ENCODE measurements at regions not wholly inside any gene's neighbourhood (a gene's known extent, or its start where the extent isn't known, plus 50 kb on each side); places are given as distances from the start of the nearest gene placed in this dataset.
"Not testable (repeated sequence)": the region's sequence is repeated elsewhere in the genome, so short reads cannot be mapped to it uniquely, and the experiment has no call there.

DNA sequence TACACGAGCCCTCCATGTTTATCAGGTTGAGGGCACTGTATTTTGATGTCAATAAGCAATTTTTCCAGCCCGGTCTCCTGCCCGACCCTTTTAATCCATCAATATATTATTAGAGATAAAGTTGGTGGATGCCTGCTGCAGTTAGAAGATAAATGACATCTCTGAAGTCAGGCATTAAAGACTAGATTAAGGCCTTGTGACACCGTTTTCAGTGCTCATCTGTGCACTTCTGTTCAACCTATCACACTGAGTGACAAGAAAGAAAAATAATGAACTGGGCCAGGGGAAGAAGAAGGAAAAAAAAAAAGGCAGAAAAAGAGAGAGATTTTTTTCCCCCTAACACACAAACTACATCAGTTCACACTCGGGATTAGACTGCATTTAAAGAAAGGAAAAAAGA, 371.8 kb downstream of the IL20RB start:
- H3K9me3 Mint-ChIP-seq (ENCODE audit: unreplicated experiment) = peaks cover 21% of the 10 kb centered on the region
- no peak overlapping the region for H3K27ac Mint-ChIP-seq (ENCODE audit: unreplicated experiment)
- no peaks in the 10 kb centered on the region for H3K36me3 Mint-ChIP-seq (ENCODE audit: unreplicated experiment)
- TF ChIP-seq, protein P1, sequence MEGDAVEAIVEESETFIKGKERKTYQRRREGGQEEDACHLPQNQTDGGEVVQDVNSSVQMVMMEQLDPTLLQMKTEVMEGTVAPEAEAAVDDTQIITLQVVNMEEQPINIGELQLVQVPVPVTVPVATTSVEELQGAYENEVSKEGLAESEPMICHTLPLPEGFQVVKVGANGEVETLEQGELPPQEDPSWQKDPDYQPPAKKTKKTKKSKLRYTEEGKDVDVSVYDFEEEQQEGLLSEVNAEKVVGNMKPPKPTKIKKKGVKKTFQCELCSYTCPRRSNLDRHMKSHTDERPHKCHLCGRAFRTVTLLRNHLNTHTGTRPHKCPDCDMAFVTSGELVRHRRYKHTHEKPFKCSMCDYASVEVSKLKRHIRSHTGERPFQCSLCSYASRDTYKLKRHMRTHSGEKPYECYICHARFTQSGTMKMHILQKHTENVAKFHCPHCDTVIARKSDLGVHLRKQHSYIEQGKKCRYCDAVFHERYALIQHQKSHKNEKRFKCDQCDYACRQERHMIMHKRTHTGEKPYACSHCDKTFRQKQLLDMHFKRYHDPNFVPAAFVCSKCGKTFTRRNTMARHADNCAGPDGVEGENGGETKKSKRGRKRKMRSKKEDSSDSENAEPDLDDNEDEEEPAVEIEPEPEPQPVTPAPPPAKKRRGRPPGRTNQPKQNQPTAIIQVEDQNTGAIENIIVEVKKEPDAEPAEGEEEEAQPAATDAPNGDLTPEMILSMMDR (IDR thresholded peaks at IDR 0.05) = no peak
- H3K4me3 Mint-ChIP-seq (ENCODE audit: unreplicated experiment) = no peak overlapping the region
- DNase-seq (ENCODE audit: extremely low spot score, unreplicated experiment) = no peak
- H3K4me1 Mint-ChIP-seq (ENCODE audit: unreplicated experiment) = no peaks in the 10 kb centered on the region
- no peaks in the 10 kb centered on the region for H3K27me3 Mint-ChIP-seq (ENCODE audit: unreplicated experiment)

DNA sequence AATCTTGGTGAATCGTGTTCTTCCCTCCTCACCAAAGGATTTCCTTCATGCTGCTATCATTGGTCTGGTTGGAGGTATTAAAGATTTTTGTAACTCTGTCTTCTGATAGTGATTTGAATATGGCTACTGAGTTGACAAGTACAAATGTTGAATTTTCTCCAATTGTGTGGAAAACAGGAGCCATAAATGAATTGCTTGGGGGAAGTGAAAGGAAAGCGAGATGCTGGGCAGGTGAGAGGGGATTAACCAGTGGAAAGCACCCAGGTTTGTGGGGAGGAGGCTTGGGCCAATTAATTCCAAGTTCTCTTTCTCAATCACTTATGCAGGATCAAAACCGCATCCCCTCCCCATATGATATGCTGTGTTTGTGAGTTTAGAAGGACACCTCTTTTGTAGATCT, 372.5 kb downstream of the IL20RB start:
- TF ChIP-seq, protein P1 (IDR thresholded peaks at IDR 0.05) = no peak
- Mint-ChIP-seq H3K27me3 (ENCODE audit: unreplicated experiment) (no peaks in the 10 kb centered on the region), H3K4me3 (ENCODE audit: unreplicated experiment) (no peak overlapping the region), H3K27ac (ENCODE audit: unreplicated experiment) (no peak overlapping the region), H3K36me3 (ENCODE audit: unreplicated experiment) (no peaks in the 10 kb centered on the region), H3K9me3 (ENCODE audit: unreplicated experiment) (peaks cover 21% of the 10 kb centered on the region), H3K4me1 (ENCODE audit: unreplicated experiment) (no peaks in the 10 kb centered on the region)
- DNase-seq (ENCODE audit: extremely low spot score, unreplicated experiment) = no peak

DNA sequence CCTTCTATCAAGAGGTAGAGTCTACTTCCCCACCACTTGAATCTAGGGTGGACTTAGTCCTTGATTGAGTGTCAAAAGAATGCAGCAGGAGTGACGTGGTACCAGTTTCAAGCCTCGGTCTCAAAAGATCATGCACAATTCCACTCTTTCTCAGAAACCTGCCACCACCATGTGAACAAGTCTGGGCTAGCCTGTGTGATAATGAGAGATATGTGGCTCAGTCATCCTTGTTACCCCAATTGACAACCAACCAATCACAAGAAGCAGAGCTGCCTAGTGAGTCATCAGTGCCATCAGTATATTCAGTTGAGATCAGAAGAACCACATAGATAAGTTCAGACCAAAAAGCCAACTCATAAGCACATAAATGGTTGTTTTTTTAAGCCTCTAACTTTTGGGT, 374.5 kb downstream of the IL20RB start:
- no peak for DNase-seq (ENCODE audit: extremely low spot score, unreplicated experiment)
- H3K4me3 Mint-ChIP-seq (ENCODE audit: unreplicated experiment) = no peak overlapping the region
- H3K4me1 Mint-ChIP-seq (ENCODE audit: unreplicated experiment) = no peaks in the 10 kb centered on the region
- H3K9me3 Mint-ChIP-seq (ENCODE audit: unreplicated experiment) = peaks cover 24% of the 10 kb centered on the region
- no peaks in the 10 kb centered on the region for H3K36me3 Mint-ChIP-seq (ENCODE audit: unreplicated experiment)
- H3K27me3 Mint-ChIP-seq (ENCODE audit: unreplicated experiment) = no peaks in the 10 kb centered on the region
- no peak overlapping the region for H3K27ac Mint-ChIP-seq (ENCODE audit: unreplicated experiment)
- TF ChIP-seq, protein P1 (IDR thresholded peaks at IDR 0.05) = no peak

DNA sequence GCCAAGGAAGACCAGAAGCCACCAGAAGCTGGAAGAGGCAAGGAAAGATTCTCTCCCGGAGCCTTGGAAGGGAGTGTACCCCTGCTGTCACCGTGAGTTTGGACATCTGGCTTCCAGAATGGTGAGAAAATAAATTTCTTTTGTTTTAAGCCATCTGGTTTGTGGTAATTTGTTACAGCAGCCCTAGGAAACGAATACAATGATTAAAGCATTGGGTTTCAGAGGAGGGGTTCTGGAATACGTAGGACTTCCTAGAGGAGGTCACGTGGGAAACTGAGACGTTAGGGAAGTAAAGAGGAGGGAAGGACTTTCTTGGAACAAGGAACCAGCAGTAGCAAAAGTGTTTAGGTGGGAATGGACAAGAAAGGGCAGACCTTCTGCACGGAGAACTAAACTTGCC, 377.7 kb downstream of the IL20RB start:
- no peak for DNase-seq (ENCODE audit: extremely low spot score, unreplicated experiment)
- Mint-ChIP-seq H3K27ac (ENCODE audit: unreplicated experiment) (no peak overlapping the region), H3K27me3 (ENCODE audit: unreplicated experiment) (no peaks in the 10 kb centered on the region), H3K4me1 (ENCODE audit: unreplicated experiment) (no peaks in the 10 kb centered on the region), H3K36me3 (ENCODE audit: unreplicated experiment) (no peaks in the 10 kb centered on the region), H3K4me3 (ENCODE audit: unreplicated experiment) (no peak overlapping the region), H3K9me3 (ENCODE audit: unreplicated experiment) (peaks cover 33% of the 10 kb centered on the region)
- TF ChIP-seq, protein P1 (IDR thresholded peaks at IDR 0.05) = no peak

DNA sequence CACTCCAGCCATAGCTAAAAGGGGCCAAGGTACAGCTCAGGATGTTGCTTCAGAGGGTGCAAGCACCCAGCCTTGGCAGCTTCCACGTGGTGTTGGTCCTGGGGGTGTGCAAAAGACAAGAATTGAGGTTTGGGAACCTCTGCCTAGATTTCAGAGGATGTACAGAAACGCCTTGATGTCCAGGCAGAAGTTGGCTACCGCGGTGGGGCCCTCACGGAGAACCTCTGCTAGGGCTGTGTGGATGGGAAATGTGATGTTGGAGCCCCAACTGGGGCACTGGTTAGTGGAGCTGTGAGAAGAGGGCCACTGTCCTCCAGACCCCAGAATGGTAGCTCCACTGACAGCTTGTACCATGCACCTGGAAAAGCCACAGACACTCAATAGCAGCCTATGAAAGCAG, 380.6 kb downstream of the IL20RB start:
- H3K4me1 Mint-ChIP-seq (ENCODE audit: unreplicated experiment); DNase-seq (ENCODE audit: extremely low spot score, unreplicated experiment); H3K27me3 Mint-ChIP-seq (ENCODE audit: unreplicated experiment); H3K27ac Mint-ChIP-seq (ENCODE audit: unreplicated experiment); H3K36me3 Mint-ChIP-seq (ENCODE audit: unreplicated experiment); H3K4me3 Mint-ChIP-seq (ENCODE audit: unreplicated experiment): not testable (repeated sequence)
- peaks cover 28% of the 10 kb centered on the region for H3K9me3 Mint-ChIP-seq (ENCODE audit: unreplicated experiment)

DNA sequence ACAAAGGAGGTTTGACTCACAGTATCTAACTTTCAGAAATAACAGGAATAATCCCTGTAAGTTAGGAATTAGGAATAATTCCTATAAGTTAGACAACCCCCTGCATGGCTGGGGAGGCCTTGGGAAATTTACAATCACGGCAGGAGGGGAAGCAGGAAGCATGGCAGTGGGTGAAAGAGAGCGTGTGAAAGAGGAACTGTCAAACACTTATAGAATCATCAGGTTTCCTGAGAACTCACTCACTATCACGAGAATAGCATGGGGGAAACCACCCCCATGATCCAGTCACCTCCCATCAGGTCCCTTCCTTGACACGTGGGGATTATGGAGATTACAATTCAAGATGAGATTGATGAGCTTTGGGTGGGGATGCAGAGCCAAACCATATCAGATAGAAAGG, 385.5 kb downstream of the IL20RB start:
- TF ChIP-seq, protein P1 (IDR thresholded peaks at IDR 0.05) = no peak
- Mint-ChIP-seq H3K9me3 (ENCODE audit: unreplicated experiment) (peaks cover 14% of the 10 kb centered on the region), H3K4me1 (ENCODE audit: unreplicated experiment) (no peaks in the 10 kb centered on the region), H3K27me3 (ENCODE audit: unreplicated experiment) (no peaks in the 10 kb centered on the region), H3K4me3 (ENCODE audit: unreplicated experiment) (no peak overlapping the region), H3K36me3 (ENCODE audit: unreplicated experiment) (no peaks in the 10 kb centered on the region), H3K27ac (ENCODE audit: unreplicated experiment) (no peak overlapping the region)
- no peak for DNase-seq (ENCODE audit: extremely low spot score, unreplicated experiment)
